ENCODE measurements at regions not wholly inside any gene's neighbourhood (a gene's known extent, or its start where the extent isn't known, plus 50 kb on each side); places are given as distances from the start of the nearest gene placed in this dataset.

GRCh38 chr7:95718577-95719410 is 53.6 kb upstream of the DYNC1I1 start:
- DNase-seq: no peak

- DNase-seq: no peak
Measured at GRCh38 chr7:95716357-95717122, 55.8 kb upstream of the DYNC1I1 start.

- no peak for DNase-seq
Measured at GRCh38 chr7:95715274-95715673, 57.1 kb upstream of the DYNC1I1 start.

- no peak for DNase-seq
Measured at GRCh38 chr7:95710711-95711110, 61.6 kb upstream of the DYNC1I1 start.

- DNase-seq: no peak
Measured at GRCh38 chr7:95700917-95701316, 71.4 kb upstream of the DYNC1I1 start.

GRCh38 chr7:95694334-95694733 is 78.0 kb upstream of the DYNC1I1 start:
- DNase-seq: no peak

- no peak for DNase-seq
Measured at GRCh38 chr7:95693551-95694333, 78.6 kb upstream of the DYNC1I1 start.

GRCh38 chr7:95691464-95691863 is 80.9 kb upstream of the DYNC1I1 start:
- peak; percentile 33 for DNase-seq

- no peak for DNase-seq
Measured at GRCh38 chr7:95690367-95690947, 81.9 kb upstream of the DYNC1I1 start.

DNA sequence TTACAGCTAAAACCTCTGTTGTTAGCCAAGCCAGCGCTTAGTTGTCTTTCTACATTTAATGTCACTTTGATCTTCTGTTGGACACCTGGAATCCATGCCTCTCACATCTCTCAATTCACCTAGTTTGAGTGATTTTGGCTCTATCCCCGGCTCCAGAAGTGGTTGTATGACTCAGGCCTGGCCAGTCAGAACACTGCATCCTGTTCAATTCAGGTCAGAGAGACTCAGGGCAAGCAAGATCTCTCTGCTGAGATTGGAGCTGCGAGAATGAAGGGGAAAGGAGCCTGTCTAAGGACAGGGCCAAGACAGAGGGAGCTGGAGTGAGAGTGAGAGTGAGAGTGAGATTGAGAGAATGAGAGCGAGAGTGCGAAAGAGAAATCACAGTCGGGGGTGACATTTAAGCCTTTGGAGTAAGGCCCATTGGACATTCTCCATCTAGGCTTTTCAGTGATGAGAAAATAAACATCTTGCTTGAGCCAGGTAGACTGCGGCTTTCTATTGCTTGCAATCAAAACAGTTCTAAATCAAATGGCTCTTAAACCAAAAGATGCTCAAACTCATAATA is 83.3 kb upstream of the DYNC1I1 start:
- DNase-seq: no peak

GRCh38 chr7:95687759-95688343 is 84.5 kb upstream of the DYNC1I1 start:
- no peak for DNase-seq

DNA sequence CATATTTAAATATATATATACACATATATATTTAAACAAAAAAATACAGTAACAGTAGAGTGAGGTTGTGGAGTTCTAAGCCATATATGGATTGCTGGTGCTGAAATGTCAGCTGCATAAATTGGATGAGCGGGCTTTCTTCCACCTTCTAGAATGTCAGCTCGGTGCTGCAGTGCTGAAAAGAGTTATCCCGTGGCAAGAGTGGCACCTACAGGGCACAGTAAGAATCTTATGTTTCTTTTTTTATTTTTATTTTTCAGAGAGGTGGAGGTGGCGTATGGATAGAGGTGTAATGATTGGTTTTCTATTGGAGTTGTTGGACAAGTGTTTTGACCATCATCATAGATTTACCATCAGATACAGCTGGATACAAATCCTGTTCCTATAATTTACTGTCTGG is 86.2 kb upstream of the DYNC1I1 start:
- peak; percentile 46 for DNase-seq

GRCh38 chr7:95684505-95684904 is 87.8 kb upstream of the DYNC1I1 start:
- DNase-seq: no peak

GRCh38 chr7:95684037-95684436 is 87.7 kb upstream of the PDK4 start:
- no peak for DNase-seq

- DNase-seq: no peak
Measured at GRCh38 chr7:95682913-95683312, 86.6 kb upstream of the PDK4 start.

GRCh38 chr7:95676691-95677090 is 80.4 kb upstream of the PDK4 start:
- DNase-seq: no peak

GRCh38 chr7:95675632-95676031 is 79.3 kb upstream of the PDK4 start:
- no peak for DNase-seq

- DNase-seq: no peak
Measured at GRCh38 chr7:95675016-95675415, 78.7 kb upstream of the PDK4 start.

- DNase-seq: no peak
Measured at GRCh38 chr7:95674101-95674500, 77.8 kb upstream of the PDK4 start.

GRCh38 chr7:95672434-95672833 is 76.1 kb upstream of the PDK4 start:
- no peak for DNase-seq

DNA sequence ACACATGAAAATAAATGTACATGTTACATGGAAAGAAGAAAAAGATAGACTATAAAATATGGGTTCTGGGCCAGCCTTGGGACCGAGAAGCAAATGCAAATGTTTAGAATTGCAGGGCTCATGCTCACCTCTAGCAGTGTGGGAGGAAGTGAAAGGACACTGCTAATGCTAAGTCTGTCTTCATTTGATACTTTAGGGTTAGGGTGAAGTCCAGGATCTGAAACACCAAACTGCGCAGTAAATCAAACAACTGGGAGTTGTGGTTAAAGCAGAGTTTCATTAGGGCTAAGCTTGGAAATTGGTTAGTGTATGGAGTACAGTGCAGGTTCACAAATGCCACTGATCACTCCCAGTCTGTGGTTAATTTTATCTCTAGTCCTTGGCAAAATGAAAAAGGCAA is 73.2 kb upstream of the PDK4 start:
- DNase-seq: no peak

DNA sequence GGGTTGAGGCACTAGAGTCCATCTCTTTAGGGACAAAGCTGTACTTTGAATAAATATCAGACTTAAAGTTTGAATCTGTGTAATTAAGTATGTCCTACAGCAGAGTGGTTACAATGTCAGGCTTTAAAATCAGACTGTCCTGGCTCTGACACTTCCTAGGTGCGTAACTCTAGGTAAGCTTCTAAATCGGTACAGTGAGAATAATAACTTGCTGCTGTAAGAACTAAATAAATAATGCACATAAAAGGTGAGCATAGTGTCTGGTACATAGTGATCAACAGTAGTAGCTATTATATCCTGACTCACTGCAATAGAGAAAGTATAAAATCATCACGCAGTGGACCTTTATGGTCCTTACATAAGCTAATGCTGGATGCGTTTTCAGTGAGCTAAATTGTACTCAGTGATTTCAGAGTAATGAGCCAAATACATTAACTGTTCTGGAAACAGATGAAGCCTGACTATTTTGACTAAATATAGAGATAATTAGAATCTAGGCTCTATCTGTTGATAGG is 72.2 kb upstream of the PDK4 start:
- DNase-seq: no peak
